ENCODE measurements at regions not wholly inside any gene's neighbourhood (a gene's known extent, or its start where the extent isn't known, plus 50 kb on each side); places are given as distances from the start of the nearest gene placed in this dataset.

DNA sequence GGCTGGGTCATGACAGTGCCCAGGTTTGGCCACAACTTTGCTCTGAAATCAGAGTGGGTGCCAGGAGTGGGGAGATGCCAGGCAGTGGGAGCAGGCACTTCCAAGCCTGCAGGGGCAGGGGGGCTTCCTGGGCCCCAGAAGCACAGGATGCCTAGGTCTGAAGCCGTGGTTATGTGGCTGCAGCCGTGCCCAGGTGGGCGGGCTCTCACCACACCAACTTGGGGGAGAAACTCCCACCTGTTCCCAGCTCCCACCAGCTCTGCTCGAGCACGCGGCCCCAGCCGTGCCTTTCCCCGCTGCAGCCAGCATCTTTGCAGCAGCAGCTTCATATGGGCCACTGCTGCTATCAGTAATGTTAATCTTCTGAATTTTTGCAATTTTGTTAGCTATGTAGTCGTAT, 331.4 kb downstream of the USP25 start:
- in situ Hi-C loops (cut with MboI; ENCODE audit: low pct_unique_long_range_greater_than_20kb, low sequenced_read_pairs, unreplicated experiment): no loop called here
- no peak for DNase-seq (ENCODE audit: low spot score)
- TF ChIP-seq, protein P1, sequence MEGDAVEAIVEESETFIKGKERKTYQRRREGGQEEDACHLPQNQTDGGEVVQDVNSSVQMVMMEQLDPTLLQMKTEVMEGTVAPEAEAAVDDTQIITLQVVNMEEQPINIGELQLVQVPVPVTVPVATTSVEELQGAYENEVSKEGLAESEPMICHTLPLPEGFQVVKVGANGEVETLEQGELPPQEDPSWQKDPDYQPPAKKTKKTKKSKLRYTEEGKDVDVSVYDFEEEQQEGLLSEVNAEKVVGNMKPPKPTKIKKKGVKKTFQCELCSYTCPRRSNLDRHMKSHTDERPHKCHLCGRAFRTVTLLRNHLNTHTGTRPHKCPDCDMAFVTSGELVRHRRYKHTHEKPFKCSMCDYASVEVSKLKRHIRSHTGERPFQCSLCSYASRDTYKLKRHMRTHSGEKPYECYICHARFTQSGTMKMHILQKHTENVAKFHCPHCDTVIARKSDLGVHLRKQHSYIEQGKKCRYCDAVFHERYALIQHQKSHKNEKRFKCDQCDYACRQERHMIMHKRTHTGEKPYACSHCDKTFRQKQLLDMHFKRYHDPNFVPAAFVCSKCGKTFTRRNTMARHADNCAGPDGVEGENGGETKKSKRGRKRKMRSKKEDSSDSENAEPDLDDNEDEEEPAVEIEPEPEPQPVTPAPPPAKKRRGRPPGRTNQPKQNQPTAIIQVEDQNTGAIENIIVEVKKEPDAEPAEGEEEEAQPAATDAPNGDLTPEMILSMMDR (IDR thresholded peaks at IDR 0.05; ENCODE audit: extremely low read depth, insufficient read depth, missing control alignments): no peak

DNA sequence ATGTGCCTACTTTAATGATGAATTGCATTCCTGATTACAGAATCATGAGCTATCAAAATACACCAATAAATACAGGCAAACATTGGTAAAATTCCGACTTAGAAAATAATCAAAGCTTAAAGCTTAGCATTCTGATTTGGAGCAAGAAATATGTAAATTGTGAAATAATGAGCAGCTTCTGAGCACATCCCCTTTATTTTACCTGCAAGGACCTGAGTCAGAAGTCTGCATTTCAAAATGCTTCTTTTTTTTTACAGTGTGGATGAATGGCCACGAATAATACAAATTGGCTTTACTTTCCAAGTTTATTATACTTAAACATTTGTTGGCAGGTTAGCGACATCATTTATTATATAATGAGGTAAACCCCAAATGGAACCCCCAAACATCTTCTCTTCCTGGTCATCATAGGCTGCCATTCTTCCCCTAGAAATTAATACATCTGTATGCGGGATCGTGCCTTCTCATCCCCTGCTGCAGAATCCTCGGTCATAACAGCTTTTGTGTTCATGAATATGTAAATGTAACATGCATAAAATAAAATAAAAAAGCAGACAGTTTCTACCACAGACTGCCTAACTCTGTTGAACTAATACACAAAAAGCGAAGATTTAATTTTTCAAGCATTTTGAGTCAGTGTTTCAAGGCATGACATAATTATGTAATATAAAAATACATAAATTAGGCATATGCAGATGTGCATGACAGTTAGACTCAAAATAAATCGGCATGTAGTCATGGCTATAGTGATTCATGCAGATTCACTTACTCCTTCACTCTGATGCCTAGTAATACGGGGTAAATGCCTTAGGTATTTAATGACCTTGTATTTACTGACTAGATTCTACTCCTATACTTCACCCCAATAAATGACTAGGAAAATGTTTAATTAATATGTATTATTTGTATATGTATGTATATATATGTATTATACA, 339.7 kb downstream of the USP25 start:
- TF ChIP-seq, protein P1 (IDR thresholded peaks at IDR 0.05; ENCODE audit: extremely low read depth, insufficient read depth, missing control alignments): no peak
- in situ Hi-C loops (cut with MboI; ENCODE audit: low pct_unique_long_range_greater_than_20kb, low sequenced_read_pairs, unreplicated experiment): no loop called here
- DNase-seq (ENCODE audit: low spot score): no peak

DNA sequence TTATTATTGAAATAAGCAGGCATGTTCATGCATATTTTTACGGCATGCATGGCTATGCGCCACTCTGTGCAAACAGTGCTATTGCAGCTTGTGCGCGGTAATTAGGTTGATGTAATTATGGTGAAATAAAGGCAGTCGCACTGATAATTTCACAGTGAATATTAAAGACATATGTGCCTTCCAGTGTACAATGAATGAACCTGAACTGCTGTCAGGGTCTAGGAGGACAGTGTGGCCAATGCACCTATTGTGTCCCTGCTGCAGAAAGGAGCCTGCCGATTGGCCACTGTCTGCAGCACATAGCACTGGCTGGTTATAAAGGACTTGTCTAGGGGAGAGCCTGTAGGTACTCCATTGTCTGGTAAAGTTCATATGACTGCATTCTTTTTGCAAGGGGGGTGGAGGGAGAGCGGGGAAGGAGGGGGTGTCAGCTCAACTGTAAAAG, 340.4 kb downstream of the USP25 start:
- no peak for DNase-seq (ENCODE audit: low spot score)
- in situ Hi-C loops (cut with MboI; ENCODE audit: low pct_unique_long_range_greater_than_20kb, low sequenced_read_pairs, unreplicated experiment): no loop called here
- TF ChIP-seq, protein P1 (IDR thresholded peaks at IDR 0.05; ENCODE audit: extremely low read depth, insufficient read depth, missing control alignments): no peak

DNA sequence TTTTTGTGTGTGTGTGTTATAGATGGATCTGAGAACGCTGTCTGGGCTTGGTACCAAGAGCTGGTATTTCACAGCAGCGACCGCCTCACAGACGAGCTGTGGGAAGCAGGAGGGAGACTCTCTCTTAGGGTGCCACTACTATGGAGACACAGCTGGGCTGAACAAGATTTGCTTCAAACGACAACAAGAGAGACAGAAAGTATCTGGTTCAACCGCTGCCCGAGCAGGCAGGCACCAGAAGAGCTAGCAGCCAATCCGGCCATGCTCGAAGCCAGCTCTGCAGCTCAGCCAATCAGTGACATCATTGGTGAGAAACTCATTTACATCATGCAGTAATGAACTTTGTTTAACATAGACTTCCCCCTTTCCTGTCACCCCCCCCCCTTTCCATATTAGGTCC, 341.3 kb downstream of the USP25 start:
- no peak for DNase-seq (ENCODE audit: low spot score)
- TF ChIP-seq, protein P1 (IDR thresholded peaks at IDR 0.05; ENCODE audit: extremely low read depth, insufficient read depth, missing control alignments): no peak
- in situ Hi-C loops (cut with MboI; ENCODE audit: low pct_unique_long_range_greater_than_20kb, low sequenced_read_pairs, unreplicated experiment): no loop called here

DNA sequence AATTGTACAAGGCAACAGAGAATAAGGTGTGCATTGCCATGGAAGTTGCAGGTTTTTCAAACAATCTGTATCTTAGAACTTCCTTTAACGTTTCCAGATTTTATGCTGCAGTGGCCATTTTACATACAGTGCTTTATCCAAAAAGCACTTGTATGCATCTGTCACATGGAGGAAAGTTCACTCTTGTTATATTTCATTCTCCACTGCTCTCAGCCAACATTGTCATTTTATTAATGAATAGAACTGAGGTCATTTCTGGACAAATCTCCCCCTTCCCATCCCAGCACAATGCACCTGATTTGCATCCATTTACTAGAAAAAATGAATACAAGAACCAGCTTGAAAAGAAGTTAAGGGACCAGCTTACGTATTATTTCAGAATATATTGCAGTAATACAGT, 342.0 kb downstream of the USP25 start:
- no peak for DNase-seq (ENCODE audit: low spot score)
- in situ Hi-C loops (cut with MboI; ENCODE audit: low pct_unique_long_range_greater_than_20kb, low sequenced_read_pairs, unreplicated experiment): no loop called here
- TF ChIP-seq, protein P1 (IDR thresholded peaks at IDR 0.05; ENCODE audit: extremely low read depth, insufficient read depth, missing control alignments): no peak

DNA sequence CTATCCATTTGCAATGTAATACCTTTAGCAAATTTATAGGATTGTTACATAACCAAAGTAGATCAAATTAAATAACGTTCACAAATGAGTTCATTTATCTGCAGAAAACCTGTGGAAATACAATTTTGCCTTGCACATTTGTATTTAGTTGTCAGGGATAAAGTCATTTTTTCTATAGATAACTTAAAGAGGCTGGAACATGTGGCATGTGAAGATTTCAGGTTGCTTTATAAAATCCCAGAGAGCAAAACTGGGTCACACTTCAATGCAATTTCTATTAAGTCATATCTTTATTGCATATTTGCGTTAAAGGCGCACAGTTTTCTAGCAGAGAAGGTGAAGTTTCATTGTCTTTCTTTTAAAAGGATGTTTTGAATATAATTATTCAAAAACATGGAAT, 342.4 kb downstream of the USP25 start:
- in situ Hi-C loops (cut with MboI; ENCODE audit: low pct_unique_long_range_greater_than_20kb, low sequenced_read_pairs, unreplicated experiment): no loop called here
- no peak for DNase-seq (ENCODE audit: low spot score)
- TF ChIP-seq, protein P1 (IDR thresholded peaks at IDR 0.05; ENCODE audit: extremely low read depth, insufficient read depth, missing control alignments): no peak
